ENCODE measurements at regions not wholly inside any gene's neighbourhood (a gene's known extent, or its start where the extent isn't known, plus 50 kb on each side); places are given as distances from the start of the nearest gene placed in this dataset.

DNA sequence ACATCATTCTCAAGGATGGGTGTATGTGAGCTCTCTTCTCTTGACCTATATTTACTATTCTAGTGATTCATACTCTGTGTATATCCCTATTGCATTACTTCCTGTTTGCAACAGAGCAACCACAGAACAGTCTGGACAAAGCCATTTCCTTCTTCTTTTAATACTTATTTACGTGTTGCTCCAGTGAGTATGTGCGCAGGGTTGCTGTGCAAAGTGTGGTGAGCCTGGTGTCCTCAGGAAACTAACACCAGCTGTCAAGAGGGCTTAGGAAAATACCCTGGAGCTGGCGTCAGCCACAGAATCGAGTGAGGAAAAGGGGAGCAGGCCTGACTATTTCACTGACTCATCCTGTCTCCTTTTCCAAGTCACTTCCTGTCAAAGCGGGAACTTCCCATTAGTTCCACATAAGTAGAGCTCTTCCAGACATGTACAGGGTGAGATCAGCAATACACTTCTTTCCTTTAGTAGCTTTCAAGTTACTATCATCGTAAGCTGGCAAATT, 214.1 kb upstream of the COPS8 start:
- TF ChIP-seq, protein P1, sequence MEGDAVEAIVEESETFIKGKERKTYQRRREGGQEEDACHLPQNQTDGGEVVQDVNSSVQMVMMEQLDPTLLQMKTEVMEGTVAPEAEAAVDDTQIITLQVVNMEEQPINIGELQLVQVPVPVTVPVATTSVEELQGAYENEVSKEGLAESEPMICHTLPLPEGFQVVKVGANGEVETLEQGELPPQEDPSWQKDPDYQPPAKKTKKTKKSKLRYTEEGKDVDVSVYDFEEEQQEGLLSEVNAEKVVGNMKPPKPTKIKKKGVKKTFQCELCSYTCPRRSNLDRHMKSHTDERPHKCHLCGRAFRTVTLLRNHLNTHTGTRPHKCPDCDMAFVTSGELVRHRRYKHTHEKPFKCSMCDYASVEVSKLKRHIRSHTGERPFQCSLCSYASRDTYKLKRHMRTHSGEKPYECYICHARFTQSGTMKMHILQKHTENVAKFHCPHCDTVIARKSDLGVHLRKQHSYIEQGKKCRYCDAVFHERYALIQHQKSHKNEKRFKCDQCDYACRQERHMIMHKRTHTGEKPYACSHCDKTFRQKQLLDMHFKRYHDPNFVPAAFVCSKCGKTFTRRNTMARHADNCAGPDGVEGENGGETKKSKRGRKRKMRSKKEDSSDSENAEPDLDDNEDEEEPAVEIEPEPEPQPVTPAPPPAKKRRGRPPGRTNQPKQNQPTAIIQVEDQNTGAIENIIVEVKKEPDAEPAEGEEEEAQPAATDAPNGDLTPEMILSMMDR (IDR thresholded peaks at IDR 0.05; ENCODE audit: low read depth, low read length, missing control alignments) = no peak
- DNase-seq (ENCODE audit: extremely low read depth, low read depth) = peak; percentile 98
- H3K4me3 ChIP-seq (replicated peaks; ENCODE audit: low read depth, low read length) = no peak overlapping the region

DNA sequence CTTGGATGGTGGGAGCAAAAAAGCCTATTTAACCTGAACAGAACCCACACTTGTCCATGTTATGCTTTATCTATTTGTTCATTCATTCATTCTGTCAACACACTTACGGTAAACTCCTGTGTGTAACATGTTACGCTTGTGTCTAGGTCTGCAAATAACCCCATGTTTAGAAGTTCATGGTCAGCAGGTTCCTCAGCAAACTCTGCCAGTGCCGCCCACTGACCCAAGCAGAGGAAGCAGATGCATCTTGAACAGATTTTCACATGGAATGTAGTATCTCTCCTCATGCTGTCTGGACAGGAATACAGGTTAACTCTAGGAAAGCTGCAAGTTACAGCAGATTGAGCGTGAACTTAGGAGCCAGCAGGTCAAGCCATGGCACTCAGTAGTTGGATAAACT, 213.7 kb upstream of the COPS8 start:
- TF ChIP-seq, protein P1 (IDR thresholded peaks at IDR 0.05; ENCODE audit: low read depth, low read length, missing control alignments) = no peak
- no peak overlapping the region for H3K4me3 ChIP-seq (replicated peaks; ENCODE audit: low read depth, low read length)
- no peak for DNase-seq (ENCODE audit: extremely low read depth, low read depth)

DNA sequence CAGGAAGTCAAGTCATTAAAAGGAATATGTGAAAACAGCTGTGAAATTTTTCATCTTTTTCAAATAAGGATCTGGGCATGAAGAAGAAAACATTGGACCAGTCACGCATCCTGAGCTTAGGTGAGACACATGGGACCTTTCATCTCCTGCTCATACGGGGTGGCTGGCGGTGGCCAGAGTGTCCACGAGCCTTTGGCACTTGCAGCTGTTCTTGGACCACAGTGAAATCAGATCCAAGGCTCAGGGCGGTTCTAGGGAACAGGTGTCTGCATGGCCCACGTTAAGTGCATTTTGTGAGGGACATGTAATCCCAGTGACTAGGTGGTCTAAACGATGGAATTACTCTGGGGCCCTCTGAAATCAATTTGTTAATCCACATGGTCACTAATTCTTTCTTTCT, 212.7 kb upstream of the COPS8 start:
- no peak overlapping the region for H3K4me3 ChIP-seq (replicated peaks; ENCODE audit: low read depth, low read length)
- DNase-seq (ENCODE audit: extremely low read depth, low read depth) = no peak
- TF ChIP-seq, protein P1 (IDR thresholded peaks at IDR 0.05; ENCODE audit: low read depth, low read length, missing control alignments) = no peak

DNA sequence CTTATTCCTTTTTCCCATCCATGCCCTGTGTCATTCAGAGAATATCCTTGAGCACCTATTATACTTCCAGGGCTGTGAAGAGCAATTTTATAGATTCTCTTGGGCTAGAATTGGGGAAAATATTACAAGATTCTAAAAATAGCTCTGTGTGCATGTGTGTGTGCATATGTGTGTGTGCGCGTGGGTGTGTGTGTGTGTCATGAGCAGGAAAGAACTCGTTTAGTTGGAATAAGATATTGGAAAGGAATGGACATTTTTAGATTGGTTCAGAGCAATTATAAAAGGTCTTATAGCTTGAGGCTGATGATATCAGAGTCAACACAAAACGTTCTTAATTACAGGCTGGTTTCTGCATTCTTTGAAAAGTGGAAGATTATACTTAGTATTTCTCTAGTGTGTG, 212.1 kb upstream of the COPS8 start:
- H3K4me3 ChIP-seq (replicated peaks; ENCODE audit: low read depth, low read length) = no peak overlapping the region
- DNase-seq (ENCODE audit: extremely low read depth, low read depth) = no peak
- TF ChIP-seq, protein P1 (IDR thresholded peaks at IDR 0.05; ENCODE audit: low read depth, low read length, missing control alignments) = no peak

GRCh38 chr2:236874866-236875481, 210.7 kb upstream of the COPS8 start:
- no peak overlapping the region for H3K4me3 ChIP-seq (replicated peaks; ENCODE audit: low read depth, low read length)
- no peak for DNase-seq (ENCODE audit: extremely low read depth, low read depth)
- TF ChIP-seq, protein P1 (IDR thresholded peaks at IDR 0.05; ENCODE audit: low read depth, low read length, missing control alignments) = no peak

DNA sequence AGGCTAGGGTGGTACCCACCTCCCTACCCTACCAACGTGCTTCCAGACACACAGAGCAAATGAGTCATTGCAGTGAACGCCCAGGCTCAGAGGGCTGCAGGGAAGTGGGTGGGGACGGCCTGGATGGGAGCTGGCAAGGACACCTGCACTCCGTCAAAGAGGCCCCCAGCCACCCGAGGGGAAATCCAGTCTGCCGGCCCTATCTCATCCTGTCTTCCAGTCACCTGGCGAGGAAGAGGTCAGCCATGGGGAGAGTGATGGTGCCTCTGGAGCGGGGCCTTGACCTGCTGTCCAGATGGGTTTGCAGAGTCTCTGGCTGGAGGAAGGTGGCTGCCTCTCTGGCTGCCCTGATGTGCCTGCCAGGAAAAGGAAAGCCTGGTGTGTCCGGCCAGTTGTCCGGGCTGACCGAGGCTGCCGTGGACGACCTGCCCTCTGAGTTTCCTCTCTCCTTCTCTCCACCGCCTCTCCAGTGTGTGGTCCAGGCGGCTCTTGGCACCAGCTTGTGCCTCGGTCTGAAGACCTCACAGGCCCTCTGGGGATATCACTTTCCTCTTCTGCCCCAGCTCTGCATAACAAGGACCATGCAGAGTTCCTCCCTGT, 209.7 kb upstream of the COPS8 start:
- DNase-seq (ENCODE audit: extremely low read depth, low read depth) = no peak
- H3K4me3 ChIP-seq (replicated peaks; ENCODE audit: low read depth, low read length) = no peak overlapping the region
- TF ChIP-seq, protein P1 (IDR thresholded peaks at IDR 0.05; ENCODE audit: low read depth, low read length, missing control alignments) = no peak
